Superior temporal gyrus (tissue), 1 donor: ENCODE measurements at regions not wholly inside any gene's neighbourhood (a gene's known extent, or its start where the extent isn't known, plus 50 kb on each side); places are given as distances from the start of the nearest gene placed in this dataset.

ENCODE experiments used
- DNase-seq: peaks from one replicate; pipeline ENCODE4 v3.0.0-alpha.2; 2016; ENCODE audit errors: extremely low spot score

DNA sequence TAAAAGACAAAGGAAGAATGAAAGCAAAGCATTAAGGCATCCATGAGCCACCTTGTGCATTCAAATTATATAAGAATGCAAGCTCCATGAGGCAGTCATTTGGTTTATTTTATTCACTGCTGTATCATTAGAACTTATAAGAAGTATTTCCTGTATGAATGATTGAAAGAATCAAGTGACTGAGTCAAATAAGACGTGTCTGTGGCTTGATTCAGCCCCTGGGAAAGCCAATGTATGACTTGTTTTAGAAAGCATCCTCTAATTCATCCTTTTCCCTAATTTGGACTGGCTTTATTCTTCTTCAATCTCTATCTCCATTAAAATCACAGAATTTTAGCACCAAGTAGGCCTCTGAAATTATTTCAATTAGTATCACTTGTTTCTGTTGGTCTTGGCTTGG, 461.1 kb downstream of the LPIN1 start:
- DNase-seq: no peak

- no peak for DNase-seq
These were observed 463.8 kb downstream of the LPIN1 start for GRCh38 chr2:12210016-12210933.

- DNase-seq: no peak
These were observed 465.1 kb downstream of the LPIN1 start for GRCh38 chr2:12211326-12212175.

GRCh38 chr2:12212841-12213597, 466.6 kb downstream of the LPIN1 start:
- no peak for DNase-seq

- no peak for DNase-seq
These were observed 470.7 kb downstream of the LPIN1 start for GRCh38 chr2:12217175-12217574.

- DNase-seq: no peak
These were observed 473.3 kb downstream of the LPIN1 start for GRCh38 chr2:12219761-12220160.

DNA sequence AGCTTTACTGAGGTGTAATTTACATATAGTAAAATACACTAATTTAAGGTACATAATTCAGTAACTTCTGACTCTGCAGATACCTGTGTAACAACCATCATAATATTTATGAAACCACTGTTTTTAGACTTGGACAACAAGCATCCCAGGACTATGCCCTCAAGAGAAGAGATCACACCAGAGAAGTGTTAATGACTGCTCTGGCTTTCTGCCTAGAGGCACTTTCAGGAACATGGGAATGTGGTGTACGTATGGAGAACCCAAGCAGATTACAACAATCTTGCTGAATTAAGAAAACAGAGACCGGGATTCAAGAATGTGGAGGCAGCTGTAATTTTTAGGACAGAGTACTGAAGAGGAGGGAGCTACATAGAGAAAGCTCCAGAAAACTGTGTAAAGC, 475.2 kb downstream of the LPIN1 start:
- no peak for DNase-seq

- no peak for DNase-seq
These were observed 476.1 kb downstream of the LPIN1 start for GRCh38 chr2:12222554-12222953.

GRCh38 chr2:12223732-12224131, 477.3 kb downstream of the LPIN1 start:
- no peak for DNase-seq

DNA sequence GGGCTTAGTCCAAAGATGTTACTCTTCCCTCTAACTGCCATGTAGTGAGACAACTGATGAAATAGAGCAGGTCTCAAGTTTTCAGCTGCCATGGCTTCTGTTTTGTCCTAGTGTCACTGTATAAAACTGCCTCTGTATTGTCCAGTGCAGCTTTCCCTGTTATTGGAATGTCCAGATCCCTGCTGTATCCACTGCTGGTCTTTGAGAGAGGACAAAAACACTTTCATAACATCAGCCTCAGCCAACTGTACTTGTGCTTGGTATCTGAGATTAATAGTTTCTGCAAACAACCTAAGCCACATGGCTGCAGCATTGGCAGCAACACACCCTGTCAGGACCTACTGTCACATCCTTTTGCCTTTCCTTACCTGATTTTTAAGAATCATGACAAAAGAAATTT, 480.2 kb downstream of the LPIN1 start:
- DNase-seq: no peak

- DNase-seq: no peak
These were observed 481.6 kb downstream of the LPIN1 start for GRCh38 chr2:12227941-12228608.

DNA sequence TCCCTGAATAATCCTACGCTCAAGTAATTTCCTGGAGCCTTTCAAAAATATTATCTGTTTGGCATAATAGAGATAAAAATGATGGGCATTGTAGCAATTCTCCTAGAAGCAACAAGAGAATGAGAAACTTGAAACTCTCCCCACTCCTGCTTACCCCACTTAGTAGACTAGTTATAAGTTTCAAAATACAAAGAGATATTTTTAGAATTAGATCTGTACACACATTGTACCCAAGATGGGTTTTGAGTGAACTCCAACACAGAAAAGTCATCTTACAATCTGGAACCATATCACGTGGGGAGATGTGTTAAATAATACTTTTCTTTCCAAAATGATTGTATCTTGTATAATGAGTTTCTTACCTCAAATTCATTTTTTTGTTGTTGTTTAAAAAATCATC, 484.9 kb downstream of the LPIN1 start:
- no peak for DNase-seq

GRCh38 chr2:12232876-12233275, 483.9 kb upstream of the TRIB2 start:
- DNase-seq: no peak

GRCh38 chr2:12236136-12236844, 480.4 kb upstream of the TRIB2 start:
- no peak for DNase-seq

DNA sequence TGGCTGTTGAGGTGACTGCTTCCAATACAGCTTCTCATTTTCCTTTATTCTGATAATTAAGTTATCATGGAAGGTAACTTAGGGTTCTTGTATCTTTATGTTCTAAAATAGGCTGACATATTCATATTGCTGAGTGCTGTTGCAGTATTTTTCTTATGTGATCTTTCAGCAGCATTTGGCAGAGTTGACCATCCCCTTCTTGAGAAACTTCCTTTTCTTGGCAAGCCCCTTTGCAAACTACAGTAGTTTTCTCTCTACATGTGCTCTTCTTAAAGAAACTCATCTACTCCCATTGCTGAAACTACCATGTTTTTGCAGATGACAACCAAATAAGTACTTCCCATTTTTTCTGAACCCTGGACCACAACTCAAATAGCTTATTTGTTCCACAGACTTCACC, 476.5 kb upstream of the TRIB2 start:
- DNase-seq: no peak

GRCh38 chr2:12243381-12243780, 473.4 kb upstream of the TRIB2 start:
- DNase-seq: no peak

- no peak for DNase-seq
These were observed 472.7 kb upstream of the TRIB2 start for GRCh38 chr2:12244070-12244469.

DNA sequence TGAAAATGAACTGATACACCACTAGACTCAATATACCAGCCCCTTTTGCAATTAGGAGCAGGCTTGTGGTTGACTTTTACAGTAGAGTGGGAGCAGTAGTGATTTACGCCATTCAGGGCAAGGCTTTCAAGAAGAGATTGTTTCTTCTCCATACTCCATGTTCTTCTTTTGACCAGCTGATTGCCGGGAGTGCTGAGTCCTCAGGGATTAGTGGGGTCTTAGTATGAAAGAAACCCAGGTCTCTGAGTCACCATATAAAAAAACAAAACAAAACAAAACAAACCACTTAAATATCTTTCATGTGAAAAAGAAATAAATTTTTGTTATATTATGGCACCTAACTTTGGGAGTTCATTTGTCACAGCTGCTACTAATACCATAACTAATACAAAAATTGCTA, 465.6 kb upstream of the TRIB2 start:
- DNase-seq: no peak

DNA sequence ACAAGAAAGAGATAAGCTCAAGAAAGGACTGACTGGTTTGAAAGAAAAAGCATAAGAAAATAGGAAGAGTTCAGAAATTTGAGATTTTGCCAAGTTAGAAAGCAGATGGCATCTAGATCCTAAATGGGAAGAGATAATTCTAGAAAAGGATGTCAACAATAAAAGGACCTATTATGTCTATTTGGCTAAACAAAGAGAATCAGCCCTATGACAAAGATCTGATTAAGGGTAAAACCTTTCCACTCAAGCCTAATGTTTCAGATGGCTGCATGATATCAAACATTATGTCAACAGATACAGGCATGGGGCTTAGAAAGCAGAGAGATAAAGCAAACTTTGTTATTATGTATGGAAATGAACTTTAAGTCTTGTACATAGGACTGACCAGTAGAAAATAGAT, 465.0 kb upstream of the TRIB2 start:
- no peak for DNase-seq

DNA sequence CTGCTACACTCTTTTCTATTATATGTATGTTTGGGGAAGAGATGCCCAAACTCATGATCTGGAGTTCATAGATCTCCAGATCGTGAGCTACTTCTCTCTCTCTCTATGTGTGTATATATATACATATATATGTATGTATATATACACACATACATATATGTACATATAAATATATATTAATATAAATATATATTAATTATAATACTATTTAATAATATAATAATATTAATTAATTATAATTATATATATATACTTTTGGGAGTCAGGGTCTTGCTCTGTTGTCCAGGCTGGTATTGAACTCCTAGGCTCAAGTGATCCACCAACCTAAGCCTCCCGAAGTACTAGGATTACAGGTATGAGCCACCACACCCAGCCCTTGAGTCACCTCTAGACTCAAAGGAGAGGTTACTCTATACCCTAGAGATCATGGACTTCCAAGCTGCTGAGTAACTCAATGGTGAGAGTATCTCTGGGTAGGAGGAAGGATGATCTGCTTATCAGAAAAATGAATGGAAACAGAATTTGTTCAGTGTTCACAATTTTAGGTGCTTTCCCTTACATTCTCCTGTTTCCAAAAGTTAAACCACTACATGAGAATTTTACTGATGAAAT, 463.5 kb upstream of the TRIB2 start:
- no peak for DNase-seq
